GM21515 (cell line): ENCODE measurements at regions not wholly inside any gene's neighbourhood (a gene's known extent, or its start where the extent isn't known, plus 50 kb on each side); places are given as distances from the start of the nearest gene placed in this dataset.
A peak's percentile ranks its signal among the peaks of the same experiment; 100 is the strongest.
"Not testable (repeated sequence)": the region's sequence is repeated elsewhere in the genome, so short reads cannot be mapped to it uniquely, and the experiment has no call there.

Experiments
- ATAC-seq: cut with Tn5 transposase; IDR thresholded peaks from one replicate; pipeline ENCODE4 v1.9.1; 2021; ENCODE audit not compliant: unreplicated experiment

- peak; percentile 100 for ATAC-seq
Measured at GRCh38 chr9:31542384-31543055, 841.9 kb upstream of the ACO1 start.

GRCh38 chr9:31554941-31555340 lies 829.5 kb upstream of the ACO1 start:
- ATAC-seq: no peak

- no peak for ATAC-seq
Measured at GRCh38 chr9:31556667-31557463, 827.6 kb upstream of the ACO1 start.

GRCh38 chr9:31572190-31572589 lies 812.3 kb upstream of the ACO1 start:
- ATAC-seq: not testable (repeated sequence)

- no peak for ATAC-seq
Measured at GRCh38 chr9:31573561-31573960, 810.9 kb upstream of the ACO1 start.

GRCh38 chr9:31574006-31574765 lies 810.3 kb upstream of the ACO1 start:
- no peak for ATAC-seq

GRCh38 chr9:31582071-31582470 lies 802.4 kb upstream of the ACO1 start:
- ATAC-seq: no peak

GRCh38 chr9:31582561-31582960 lies 801.9 kb upstream of the ACO1 start:
- ATAC-seq: no peak

GRCh38 chr9:31585158-31585557 lies 799.3 kb upstream of the ACO1 start:
- ATAC-seq: no peak

GRCh38 chr9:31587146-31587545 lies 797.3 kb upstream of the ACO1 start:
- no peak for ATAC-seq

GRCh38 chr9:31588006-31588405 lies 796.4 kb upstream of the ACO1 start:
- ATAC-seq: no peak

GRCh38 chr9:31588756-31589155 lies 795.7 kb upstream of the ACO1 start:
- no peak for ATAC-seq

GRCh38 chr9:31590091-31590490 lies 794.4 kb upstream of the ACO1 start:
- ATAC-seq: no peak

GRCh38 chr9:31597086-31597485 lies 787.4 kb upstream of the ACO1 start:
- not testable (repeated sequence) for ATAC-seq

- ATAC-seq: no peak
Measured at GRCh38 chr9:31597977-31598376, 786.5 kb upstream of the ACO1 start.

GRCh38 chr9:31601666-31602065 lies 782.8 kb upstream of the ACO1 start:
- no peak for ATAC-seq

- no peak for ATAC-seq
Measured at GRCh38 chr9:31604531-31604930, 779.9 kb upstream of the ACO1 start.

- no peak for ATAC-seq
Measured at GRCh38 chr9:31605164-31605563, 779.3 kb upstream of the ACO1 start.

- ATAC-seq: no peak
Measured at GRCh38 chr9:31606678-31607077, 777.8 kb upstream of the ACO1 start.

GRCh38 chr9:31608416-31608815 lies 776.0 kb upstream of the ACO1 start:
- no peak for ATAC-seq

- no peak for ATAC-seq
Measured at GRCh38 chr9:31608881-31609280, 775.6 kb upstream of the ACO1 start.
